GM18520 (cell line): ENCODE measurements at regions not wholly inside any gene's neighbourhood (a gene's known extent, or its start where the extent isn't known, plus 50 kb on each side); places are given as distances from the start of the nearest gene placed in this dataset.

Source experiments
- ATAC-seq: cut with Tn5 transposase; IDR thresholded peaks from one replicate; pipeline ENCODE4 v1.9.1; 2021; ENCODE audit not compliant: unreplicated experiment

GRCh38 chr20:18971121-18971520, 157.5 kb downstream of the SCP2D1 start:
- no peak for ATAC-seq

- no peak for ATAC-seq
These were observed 158.0 kb downstream of the SCP2D1 start for GRCh38 chr20:18971574-18971973.

- no peak for ATAC-seq
These were observed 158.8 kb downstream of the SCP2D1 start for GRCh38 chr20:18972251-18972876.

- no peak for ATAC-seq
These were observed 160.1 kb downstream of the SCP2D1 start for GRCh38 chr20:18973529-18974173.

GRCh38 chr20:18974660-18975059, 161.1 kb downstream of the SCP2D1 start:
- ATAC-seq = no peak

GRCh38 chr20:18977441-18977840, 163.9 kb downstream of the SCP2D1 start:
- ATAC-seq = no peak

- ATAC-seq = no peak
These were observed 164.7 kb downstream of the SCP2D1 start for GRCh38 chr20:18978311-18978710.

GRCh38 chr20:18979132-18979531, 165.5 kb downstream of the SCP2D1 start:
- no peak for ATAC-seq

GRCh38 chr20:18981962-18982539, 168.5 kb downstream of the SCP2D1 start:
- ATAC-seq = no peak

- ATAC-seq = no peak
These were observed 170.2 kb downstream of the SCP2D1 start for GRCh38 chr20:18983796-18984195.

- ATAC-seq = no peak
These were observed 170.9 kb downstream of the SCP2D1 start for GRCh38 chr20:18984238-18985200.

GRCh38 chr20:18985551-18985950, 172.0 kb downstream of the SCP2D1 start:
- ATAC-seq = no peak

- no peak for ATAC-seq
These were observed 172.7 kb downstream of the SCP2D1 start for GRCh38 chr20:18986146-18986830.

GRCh38 chr20:18986895-18987580, 173.5 kb downstream of the SCP2D1 start:
- ATAC-seq = no peak

- no peak for ATAC-seq
These were observed 174.3 kb downstream of the SCP2D1 start for GRCh38 chr20:18987781-18988360.

- no peak for ATAC-seq
These were observed 175.1 kb downstream of the SCP2D1 start for GRCh38 chr20:18988701-18989100.

GRCh38 chr20:18989736-18990474, 176.3 kb downstream of the SCP2D1 start:
- no peak for ATAC-seq

- no peak for ATAC-seq
These were observed 177.4 kb downstream of the SCP2D1 start for GRCh38 chr20:18991012-18991411.

GRCh38 chr20:18992418-18992817, 178.8 kb downstream of the SCP2D1 start:
- ATAC-seq = no peak
